ENCODE measurements at regions not wholly inside any gene's neighbourhood (a gene's known extent, or its start where the extent isn't known, plus 50 kb on each side); places are given as distances from the start of the nearest gene placed in this dataset.

GRCh38 chr4:96675896-96676295, 836.0 kb downstream of the PDHA2 start:
- peak; percentile 57 for DNase-seq (ENCODE audit: low spot score)

GRCh38 chr4:96676754-96677435, 837.0 kb downstream of the PDHA2 start:
- no peak for DNase-seq (ENCODE audit: low spot score)

DNA sequence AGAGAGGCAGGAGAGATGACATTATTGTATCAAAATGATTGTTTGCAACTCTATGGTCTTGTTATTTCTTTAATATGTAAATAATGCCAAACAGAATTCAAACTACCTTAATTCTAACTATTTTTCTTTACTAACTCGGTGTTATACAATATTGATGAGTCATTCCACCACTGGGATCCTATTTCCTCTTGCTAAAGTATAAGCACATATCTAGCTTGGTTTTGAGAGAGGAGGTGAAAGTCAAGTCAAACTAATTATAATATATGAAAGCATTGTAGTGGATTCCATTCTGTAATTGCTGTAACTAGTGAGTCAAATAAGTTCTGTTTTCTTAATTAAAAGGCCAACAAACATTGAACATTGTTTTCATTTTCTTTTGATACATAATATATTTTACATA, 837.6 kb downstream of the PDHA2 start:
- no peak for DNase-seq (ENCODE audit: low spot score)

- DNase-seq (ENCODE audit: low spot score): no peak
Observed at GRCh38 chr4:96681218-96681617, 841.3 kb downstream of the PDHA2 start.

- no peak for DNase-seq (ENCODE audit: low spot score)
Observed at GRCh38 chr4:96685691-96686090, 845.8 kb downstream of the PDHA2 start.

DNA sequence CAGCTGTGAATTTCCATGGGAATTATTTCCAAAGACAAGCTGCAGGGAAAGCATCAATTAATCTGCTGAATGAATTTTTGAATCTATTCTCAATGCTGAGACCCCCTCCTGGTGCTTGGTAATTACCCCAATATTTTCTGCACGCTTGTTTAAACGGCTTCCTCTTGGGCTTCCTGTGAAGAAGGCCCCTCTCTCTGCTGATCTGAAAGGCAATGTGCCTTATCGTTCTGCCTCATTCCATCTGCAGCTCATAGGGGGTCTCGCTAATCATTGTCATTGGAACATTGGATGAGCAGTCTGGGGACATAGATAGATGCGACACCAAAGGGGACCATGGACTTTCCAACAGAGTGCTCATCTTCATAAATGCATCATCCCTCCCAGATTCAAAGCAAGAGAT, 851.6 kb downstream of the PDHA2 start:
- no peak for DNase-seq (ENCODE audit: low spot score)

- peak; percentile 50 for DNase-seq (ENCODE audit: low spot score)
Observed at GRCh38 chr4:96698831-96699230, 858.9 kb downstream of the PDHA2 start.

- DNase-seq (ENCODE audit: low spot score): no peak
Observed at GRCh38 chr4:96703265-96703664, 863.4 kb downstream of the PDHA2 start.

DNA sequence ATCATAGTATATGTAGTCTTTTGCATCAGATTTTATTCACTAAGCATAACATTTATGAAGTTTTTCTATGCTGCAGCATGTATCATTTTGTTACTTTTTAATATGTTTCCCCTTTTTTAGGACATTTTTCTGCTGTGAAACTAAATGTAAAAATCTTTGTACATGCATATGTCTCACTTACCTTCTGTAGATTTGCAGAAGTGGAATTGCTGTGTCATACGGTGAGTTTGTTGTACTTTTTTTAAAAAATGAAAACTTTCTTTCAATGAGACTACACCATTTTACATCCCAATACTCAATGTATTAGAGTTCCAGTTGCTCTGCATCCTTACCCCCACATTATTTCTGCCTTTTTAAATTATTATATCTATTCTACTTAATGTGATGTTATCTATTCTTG, 868.9 kb downstream of the PDHA2 start:
- no peak for DNase-seq (ENCODE audit: low spot score)

DNA sequence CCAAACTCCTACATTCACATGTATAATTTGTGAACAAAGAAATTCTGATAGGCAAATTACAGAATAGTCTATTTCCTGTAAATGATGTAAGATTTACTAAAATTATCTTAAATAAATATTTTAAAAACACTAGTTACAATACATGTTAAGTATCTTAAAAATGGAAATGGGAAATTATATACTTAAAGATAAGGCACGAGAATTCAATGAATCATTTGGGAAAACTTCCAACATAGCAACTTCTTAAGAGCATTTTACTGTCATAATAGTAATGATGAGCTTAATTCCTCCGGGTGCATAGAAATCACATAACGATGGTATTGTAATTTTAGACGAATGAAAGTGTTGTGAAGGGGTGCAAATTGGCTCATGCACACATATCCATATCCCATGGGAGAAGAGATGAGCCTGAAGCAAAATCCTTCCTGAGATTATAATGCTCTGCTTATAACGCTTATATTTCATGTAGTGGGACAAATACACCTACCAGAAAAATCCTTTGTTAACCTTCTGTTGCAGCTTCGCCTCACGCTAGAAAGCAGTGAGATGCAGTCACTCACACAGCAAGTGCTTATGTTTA, 873.5 kb downstream of the PDHA2 start:
- no peak for DNase-seq (ENCODE audit: low spot score)

GRCh38 chr4:96729641-96730040, 889.7 kb downstream of the PDHA2 start:
- peak; percentile 49 for DNase-seq (ENCODE audit: low spot score)

GRCh38 chr4:96730432-96730831, 890.5 kb downstream of the PDHA2 start:
- no peak for DNase-seq (ENCODE audit: low spot score)

DNA sequence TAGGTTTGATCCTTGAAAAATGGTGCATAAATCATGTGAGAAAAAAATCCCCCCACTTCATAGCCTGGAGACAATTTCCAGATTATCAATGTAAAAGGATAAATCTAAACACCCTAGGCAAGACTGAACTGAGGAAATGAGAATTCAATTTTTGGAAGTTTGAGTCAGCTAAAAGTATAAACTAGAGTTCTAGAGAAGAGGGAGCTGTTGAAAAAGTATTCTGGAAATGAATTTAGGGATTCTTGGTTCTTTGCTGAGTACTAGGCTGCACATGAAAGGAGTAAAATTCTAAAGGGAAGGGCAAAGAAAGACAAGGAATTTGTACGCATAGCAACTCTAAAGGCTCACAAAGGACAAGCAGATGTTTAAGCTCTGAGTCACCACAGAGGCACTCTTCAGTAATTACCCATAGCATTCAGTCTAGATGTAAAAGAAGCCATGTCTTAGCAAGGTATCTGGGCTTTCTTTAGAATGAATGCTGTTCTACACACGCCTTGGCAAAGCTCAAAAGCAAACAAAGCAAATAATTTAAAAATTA, 896.5 kb downstream of the PDHA2 start:
- no peak for DNase-seq (ENCODE audit: low spot score)

GRCh38 chr4:96739101-96739500, 899.2 kb downstream of the PDHA2 start:
- no peak for DNase-seq (ENCODE audit: low spot score)

DNA sequence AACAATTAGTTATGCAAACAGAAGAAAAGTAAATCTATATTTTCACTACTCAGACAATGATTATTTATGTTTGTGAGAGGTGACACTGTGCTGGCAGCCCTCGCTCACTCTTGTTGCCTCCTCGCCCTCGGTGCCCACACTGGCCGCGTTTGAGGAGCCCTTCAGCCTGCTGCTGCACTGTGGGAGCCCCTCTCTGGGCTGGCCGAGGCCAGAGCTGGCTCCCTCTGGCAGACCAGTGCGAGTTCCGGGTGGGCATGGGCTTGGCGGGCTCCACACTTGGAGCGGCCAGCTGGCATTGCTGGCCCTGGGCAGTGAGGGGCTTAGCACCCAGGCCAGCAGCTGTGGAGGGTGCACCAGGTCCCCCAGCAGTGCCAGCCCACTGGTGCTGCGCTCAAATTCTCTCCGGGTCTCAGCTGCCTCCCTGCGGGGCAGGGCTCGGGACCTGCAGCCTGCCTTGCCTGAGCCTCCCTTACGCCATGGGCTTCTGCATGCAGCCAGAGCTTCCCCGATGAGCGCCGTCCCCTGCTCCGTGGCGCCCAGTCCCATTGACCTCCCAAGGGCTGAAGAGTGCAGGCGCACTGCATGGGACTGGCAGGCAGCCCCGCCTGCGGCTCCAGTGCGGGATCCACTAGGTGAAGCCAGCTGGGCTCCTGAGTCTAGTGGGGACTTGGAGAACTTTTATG, 902.6 kb downstream of the PDHA2 start:
- DNase-seq (ENCODE audit: low spot score): no peak

DNA sequence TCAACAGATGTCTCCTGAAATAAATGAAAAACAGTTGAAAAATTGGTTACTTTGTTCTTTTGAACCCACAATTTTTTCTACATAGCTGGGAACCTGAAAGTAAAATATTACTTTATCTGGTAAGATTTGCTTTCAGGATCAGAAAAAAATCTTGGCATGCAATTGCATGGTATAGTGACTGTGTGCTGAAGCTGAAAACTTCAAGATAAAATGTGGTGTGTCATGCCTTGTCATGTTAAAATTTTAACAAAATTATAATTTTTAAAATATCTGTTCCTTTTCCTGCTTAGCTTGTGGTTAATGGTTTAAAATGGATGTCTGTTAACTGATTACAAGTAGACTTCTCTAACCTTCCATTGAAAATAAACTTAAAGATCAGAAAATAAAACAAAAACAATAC, 904.8 kb downstream of the PDHA2 start:
- no peak for DNase-seq (ENCODE audit: low spot score)

DNA sequence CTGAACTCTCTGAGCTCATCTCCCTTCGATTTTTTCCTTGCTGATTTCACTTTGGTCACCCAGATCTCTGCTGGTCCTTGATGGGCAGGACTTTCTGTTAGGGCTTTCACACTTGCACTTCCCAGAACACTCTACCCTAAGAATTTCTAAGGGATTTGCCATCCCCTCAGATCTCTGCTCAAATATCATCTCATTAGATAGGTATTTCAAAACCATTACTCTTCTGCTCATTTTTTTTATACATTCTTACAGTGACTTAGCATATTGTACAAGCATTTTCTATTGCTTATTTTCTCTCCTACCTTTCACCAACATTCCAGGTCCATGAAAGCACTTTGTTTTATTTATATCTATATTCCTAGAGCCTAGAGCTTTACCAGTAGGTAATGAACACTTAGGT, 913.3 kb downstream of the PDHA2 start:
- DNase-seq (ENCODE audit: low spot score): peak; percentile 8

- DNase-seq (ENCODE audit: low spot score): no peak
Observed at GRCh38 chr4:96755569-96756484, 915.9 kb downstream of the PDHA2 start.

GRCh38 chr4:96756584-96756983, 916.7 kb downstream of the PDHA2 start:
- DNase-seq (ENCODE audit: low spot score): no peak

GRCh38 chr4:96763546-96763945, 923.7 kb downstream of the PDHA2 start:
- DNase-seq (ENCODE audit: low spot score): no peak

DNA sequence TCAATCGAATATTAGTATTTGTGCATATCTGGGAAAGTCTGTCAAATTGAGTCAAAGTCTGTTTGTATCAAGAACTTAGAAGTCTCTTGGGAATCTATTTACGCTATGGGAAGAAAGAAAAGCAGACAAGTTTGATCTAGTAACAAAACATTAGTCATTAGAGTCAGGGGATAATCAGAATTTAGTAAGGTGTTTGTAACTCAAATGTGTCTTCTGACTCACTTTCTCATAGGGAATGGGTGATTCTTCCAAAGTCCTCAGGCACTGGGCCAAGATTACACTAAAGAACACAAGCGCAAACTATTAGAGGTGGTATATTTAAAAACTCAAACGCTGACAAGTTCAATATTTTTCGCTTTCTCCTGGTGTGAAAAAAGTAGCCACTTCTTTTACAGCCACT, 926.5 kb downstream of the PDHA2 start:
- DNase-seq (ENCODE audit: low spot score): no peak
